ENCODE measurements at regions not wholly inside any gene's neighbourhood (a gene's known extent, or its start where the extent isn't known, plus 50 kb on each side); places are given as distances from the start of the nearest gene placed in this dataset.

DNA sequence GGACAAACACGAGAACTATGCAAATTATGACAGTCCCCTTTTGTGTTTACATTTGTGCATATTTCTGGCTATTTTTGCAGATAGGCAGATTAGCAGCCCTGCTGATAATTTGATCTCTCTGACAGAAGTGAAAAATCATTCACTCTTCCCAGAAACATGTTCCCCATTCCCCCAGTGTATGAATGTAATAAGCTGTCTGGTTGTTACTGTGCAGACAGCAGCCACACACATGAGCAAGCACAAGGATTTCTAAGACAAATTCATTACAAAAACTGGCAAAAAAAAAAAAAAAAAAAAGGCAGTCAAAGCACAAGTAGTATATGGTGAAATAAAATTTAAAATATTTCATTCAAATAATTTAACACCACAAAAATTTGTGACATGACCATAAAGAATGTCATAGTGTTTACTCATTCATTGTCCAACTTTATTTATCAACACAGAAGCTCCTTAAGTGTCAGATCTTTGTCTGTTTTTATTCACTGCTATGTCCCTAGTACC, 95.5 kb upstream of the VGLL2 start:
- no peaks in the 10 kb centered on the region for H3K36me3 ChIP-seq (ENCODE audit: low read depth)
- no peak for TF ChIP-seq EZH2 (IDR thresholded peaks at IDR 0.05; ENCODE audit: low read depth)
- TF ChIP-seq, protein P1, sequence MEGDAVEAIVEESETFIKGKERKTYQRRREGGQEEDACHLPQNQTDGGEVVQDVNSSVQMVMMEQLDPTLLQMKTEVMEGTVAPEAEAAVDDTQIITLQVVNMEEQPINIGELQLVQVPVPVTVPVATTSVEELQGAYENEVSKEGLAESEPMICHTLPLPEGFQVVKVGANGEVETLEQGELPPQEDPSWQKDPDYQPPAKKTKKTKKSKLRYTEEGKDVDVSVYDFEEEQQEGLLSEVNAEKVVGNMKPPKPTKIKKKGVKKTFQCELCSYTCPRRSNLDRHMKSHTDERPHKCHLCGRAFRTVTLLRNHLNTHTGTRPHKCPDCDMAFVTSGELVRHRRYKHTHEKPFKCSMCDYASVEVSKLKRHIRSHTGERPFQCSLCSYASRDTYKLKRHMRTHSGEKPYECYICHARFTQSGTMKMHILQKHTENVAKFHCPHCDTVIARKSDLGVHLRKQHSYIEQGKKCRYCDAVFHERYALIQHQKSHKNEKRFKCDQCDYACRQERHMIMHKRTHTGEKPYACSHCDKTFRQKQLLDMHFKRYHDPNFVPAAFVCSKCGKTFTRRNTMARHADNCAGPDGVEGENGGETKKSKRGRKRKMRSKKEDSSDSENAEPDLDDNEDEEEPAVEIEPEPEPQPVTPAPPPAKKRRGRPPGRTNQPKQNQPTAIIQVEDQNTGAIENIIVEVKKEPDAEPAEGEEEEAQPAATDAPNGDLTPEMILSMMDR (conservative IDR thresholded peaks at IDR 0.05), result no peak
- ChIA-PET CTCF (no interaction called here), POLR2A (ENCODE audit: unreplicated experiment) (no interaction called here)
- H4K20me1 ChIP-seq (ENCODE audit: insufficient read depth), result no peaks in the 10 kb centered on the region
- H3K79me2 ChIP-seq (ENCODE audit: low read depth), result no peaks in the 10 kb centered on the region
- H3K9me2 ChIP-seq (ENCODE audit: insufficient read depth), result no peaks in the 10 kb centered on the region
- H3K4me1 ChIP-seq (replicated peaks; ENCODE audit: insufficient read depth), result no peaks in the 10 kb centered on the region; the same call in 1 of the 2 replicates
- H3F3A ChIP-seq (ENCODE audit: insufficient read depth, low read depth), result no peaks in the 10 kb centered on the region
- no peak for DNase-seq
- no peaks in the 10 kb centered on the region for H3K9me3 ChIP-seq (ENCODE audit: insufficient read depth, low read depth)
- no peak overlapping the region for H3K27ac ChIP-seq
- no peak overlapping the region for H3K4me3 ChIP-seq
- intact Hi-C loops (cut with micrococcal nuclease; ENCODE audit: unreplicated experiment), result loop anchor here (10.0 kb wide), 1 partner anchor 195 kb away; no protein-coding TSS in a partner anchor
- H2AFZ ChIP-seq, result no peak overlapping the region
- no peaks in the 10 kb centered on the region for H3K27me3 ChIP-seq (ENCODE audit: insufficient read depth, low read depth)
- no TSS peak for BruUV-seq (replicated peaks)
- H3K4me2 ChIP-seq, result no peak overlapping the region

DNA sequence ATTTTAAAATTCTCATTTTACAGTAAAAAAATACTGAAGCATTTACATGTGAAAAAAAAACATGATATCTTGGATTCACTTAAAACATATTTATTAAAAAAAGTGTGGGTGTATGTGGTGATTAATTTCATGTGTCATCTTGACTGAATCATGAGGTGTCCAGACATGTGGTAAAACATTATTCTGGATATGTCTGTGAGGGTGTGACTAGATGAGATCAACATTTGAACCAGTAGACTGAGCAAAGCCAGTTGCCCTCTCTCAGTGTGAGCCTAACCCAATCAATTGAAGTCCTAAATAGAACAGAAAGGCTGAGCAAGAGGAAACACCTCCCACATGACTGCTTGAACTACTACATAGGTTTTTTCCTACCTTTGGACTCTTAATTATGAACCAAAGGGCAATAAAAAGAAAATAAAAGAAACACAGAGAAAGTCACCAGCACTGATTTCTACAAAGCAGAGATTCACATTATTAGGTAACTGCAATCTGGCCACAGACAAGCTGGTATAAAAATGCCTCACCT, 90.5 kb upstream of the VGLL2 start:
- Histone ChIP-seq H3K27me3 (ENCODE audit: insufficient read depth, low read depth) (no peaks in the 10 kb centered on the region), H3K27ac (no peak overlapping the region), H3K9me3 (ENCODE audit: insufficient read depth, low read depth) (no peaks in the 10 kb centered on the region), H3K4me1 (replicated peaks; ENCODE audit: insufficient read depth) (no peaks in the 10 kb centered on the region; the same call in 1 of the 2 replicates), H3K36me3 (ENCODE audit: low read depth) (no peaks in the 10 kb centered on the region), H3F3A (ENCODE audit: insufficient read depth, low read depth) (no peaks in the 10 kb centered on the region), H3K79me2 (ENCODE audit: low read depth) (no peaks in the 10 kb centered on the region), H3K4me3 (no peak overlapping the region), H3K9me2 (ENCODE audit: insufficient read depth) (no peaks in the 10 kb centered on the region), H2AFZ (no peak overlapping the region), H3K4me2 (no peak overlapping the region), H4K20me1 (ENCODE audit: insufficient read depth) (no peaks in the 10 kb centered on the region)
- ChIA-PET CTCF (no interaction called here), POLR2A (ENCODE audit: unreplicated experiment) (no interaction called here)
- no TSS peak for BruUV-seq (replicated peaks)
- TF ChIP-seq, protein P1 (conservative IDR thresholded peaks at IDR 0.05), result no peak
- TF ChIP-seq EZH2 (IDR thresholded peaks at IDR 0.05; ENCODE audit: low read depth), result no peak
- intact Hi-C loops (cut with micrococcal nuclease; ENCODE audit: unreplicated experiment), result no loop called here
- no peak for DNase-seq

DNA sequence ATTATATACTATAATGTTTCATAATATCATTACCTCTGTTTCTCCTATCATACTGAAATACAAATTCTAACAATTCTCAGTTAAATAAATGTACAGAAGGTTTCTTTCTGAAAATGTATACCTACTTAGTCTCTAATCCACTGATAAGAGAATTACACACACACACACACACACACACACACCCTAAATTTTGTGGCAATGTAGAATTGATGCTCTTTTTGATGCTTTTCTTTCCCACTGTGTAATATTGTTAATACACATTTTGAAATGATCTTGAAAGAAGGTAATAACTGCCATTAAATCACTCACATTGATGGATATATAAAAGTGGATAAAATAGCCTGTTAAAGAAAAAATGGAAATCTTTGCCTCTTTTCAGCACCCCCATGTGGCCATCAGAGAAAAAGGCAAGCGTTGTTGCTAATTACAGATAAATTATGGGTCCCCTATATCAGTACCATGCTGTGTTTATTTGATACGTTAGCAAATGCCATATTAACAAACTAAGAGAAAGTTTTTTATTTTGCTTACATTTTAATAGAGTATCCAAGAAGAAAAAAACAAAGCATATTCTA, 76.6 kb upstream of the VGLL2 start:
- H3K27me3 ChIP-seq (ENCODE audit: insufficient read depth, low read depth), result no peaks in the 10 kb centered on the region
- BruUV-seq (replicated peaks), result no TSS peak
- H3F3A ChIP-seq (ENCODE audit: insufficient read depth, low read depth), result no peaks in the 10 kb centered on the region
- H2AFZ ChIP-seq, result no peak overlapping the region
- no peaks in the 10 kb centered on the region for H3K36me3 ChIP-seq (ENCODE audit: low read depth)
- intact Hi-C loops (cut with micrococcal nuclease; ENCODE audit: unreplicated experiment), result loop anchor here (2.0 kb wide), 1 partner anchor 216 kb away; no protein-coding TSS in a partner anchor
- no peak overlapping the region for H3K4me3 ChIP-seq
- POLR2A ChIA-PET (ENCODE audit: unreplicated experiment), result no interaction called here
- DNase-seq, result no peak
- CTCF ChIA-PET, result interaction anchor here (0.7 kb wide), 2 partner anchors 76 to 110 kb away, joined by 5 to 7 read pairs; no protein-coding TSS in a partner anchor
- H3K79me2 ChIP-seq (ENCODE audit: low read depth), result no peaks in the 10 kb centered on the region
- H3K4me2 ChIP-seq, result no peak overlapping the region
- H3K9me3 ChIP-seq (ENCODE audit: insufficient read depth, low read depth), result no peaks in the 10 kb centered on the region
- H3K4me1 ChIP-seq (replicated peaks; ENCODE audit: insufficient read depth), result no peaks in the 10 kb centered on the region
- H4K20me1 ChIP-seq (ENCODE audit: insufficient read depth), result no peaks in the 10 kb centered on the region
- H3K9me2 ChIP-seq (ENCODE audit: insufficient read depth), result no peaks in the 10 kb centered on the region
- H3K27ac ChIP-seq, result no peak overlapping the region
- TF ChIP-seq EZH2 (IDR thresholded peaks at IDR 0.05; ENCODE audit: low read depth), result no peak
- TF ChIP-seq, protein P1 (conservative IDR thresholded peaks at IDR 0.05), result peak; percentile 79
